ENCODE measurements at regions not wholly inside any gene's neighbourhood (a gene's known extent, or its start where the extent isn't known, plus 50 kb on each side); places are given as distances from the start of the nearest gene placed in this dataset.

GRCh38 chr15:35755237-35755802 lies 209.4 kb upstream of the DPH6 start:
- no peak for TF ChIP-seq CBX3 (IDR thresholded peaks at IDR 0.05; ENCODE audit: borderline replicate concordance, low read depth)
- TF ChIP-seq EP300 (IDR thresholded peaks at IDR 0.05; ENCODE audit: borderline replicate concordance in 1 of 2, control insufficient read depth in 1 of 2, low read depth in 2 of 2, low read length in 2 of 2), result no peak
- TF ChIP-seq TARDBP (IDR thresholded peaks at IDR 0.05; ENCODE audit: borderline replicate concordance), result no peak
- TF ChIP-seq FOXM1 (IDR thresholded peaks at IDR 0.05; ENCODE audit: low read depth, low read length), result no peak
- no peak for TF ChIP-seq NFYB (IDR thresholded peaks at IDR 0.05; ENCODE audit: insufficient read depth, low read depth, low read length)
- TF ChIP-seq FOXK2 (IDR thresholded peaks at IDR 0.05), result no peak
- TF ChIP-seq CTCF (IDR thresholded peaks at IDR 0.05 in 2 of 3, conservative IDR thresholded peaks at IDR 0.05 in 1 of 3; ENCODE audit: control insufficient read depth in 2 of 3, extremely low read depth in 1 of 3, insufficient read depth in 1 of 3, low read depth in 3 of 3, low read length in 3 of 3), result no peak
- TF ChIP-seq TBL1XR1 (IDR thresholded peaks at IDR 0.05; ENCODE audit: low read depth, low read length), result no peak
- TF ChIP-seq RAD21 (IDR thresholded peaks at IDR 0.05; ENCODE audit: insufficient read depth, low read depth, low read length), result no peak
- no peak for TF ChIP-seq ZNF274 (IDR thresholded peaks at IDR 0.05; ENCODE audit: insufficient read depth, insufficient read length)
- TF ChIP-seq SP1 (IDR thresholded peaks at IDR 0.05; ENCODE audit: low read depth, low read length), result no peak
- no peak for TF ChIP-seq EGR1 (IDR thresholded peaks at IDR 0.05; ENCODE audit: borderline replicate concordance in 1 of 2, low read depth in 2 of 2, low read length in 2 of 2)

All from GM12878 (cell line).